ENCODE measurements at regions not wholly inside any gene's neighbourhood (a gene's known extent, or its start where the extent isn't known, plus 50 kb on each side); places are given as distances from the start of the nearest gene placed in this dataset.
A peak's percentile ranks its signal among the peaks of the same experiment; 100 is the strongest.

- TF ChIP-seq ZNF274 (IDR thresholded peaks at IDR 0.05; ENCODE audit: low read depth, low read length) = no peak
- no peak overlapping the region for H3K4me3 ChIP-seq (ENCODE audit: low read length)
These were observed 130.2 kb upstream of the SPEF2 start for GRCh38 chr5:35487233-35488025.

- H3K4me3 ChIP-seq (ENCODE audit: low read length) = no peak overlapping the region
- TF ChIP-seq ZNF274 (IDR thresholded peaks at IDR 0.05; ENCODE audit: low read depth, low read length) = no peak
These were observed 132.2 kb upstream of the SPEF2 start for GRCh38 chr5:35485487-35485886.

- no peak for TF ChIP-seq ZNF274 (IDR thresholded peaks at IDR 0.05; ENCODE audit: low read depth, low read length)
- no peak overlapping the region for H3K4me3 ChIP-seq (ENCODE audit: low read length)
These were observed 133.4 kb upstream of the SPEF2 start for GRCh38 chr5:35484241-35484640.

- TF ChIP-seq ZNF274 (IDR thresholded peaks at IDR 0.05; ENCODE audit: low read depth, low read length) = no peak
These were observed 133.9 kb upstream of the SPEF2 start for GRCh38 chr5:35483780-35484179.

GRCh38 chr5:35483191-35483590, 134.5 kb upstream of the SPEF2 start:
- no peak overlapping the region for H3K4me3 ChIP-seq (ENCODE audit: low read length)
- no peak for TF ChIP-seq ZNF274 (IDR thresholded peaks at IDR 0.05; ENCODE audit: low read depth, low read length)

More at GRCh38 chr5:35483780-35484179, 133.9 kb upstream of the SPEF2 start:
- H3K4me3 ChIP-seq (ENCODE audit: low read length) = no peak overlapping the region

- no peak overlapping the region for H3K4me3 ChIP-seq (ENCODE audit: low read length)
- TF ChIP-seq ZNF274 (IDR thresholded peaks at IDR 0.05; ENCODE audit: low read depth, low read length) = no peak
These were observed 135.4 kb upstream of the SPEF2 start for GRCh38 chr5:35482167-35482755.

- peak overlapping the region; percentile 26; the same call in 1 of the 2 replicates for H3K4me3 ChIP-seq (ENCODE audit: low read length)
- TF ChIP-seq ZNF274 (IDR thresholded peaks at IDR 0.05; ENCODE audit: low read depth, low read length) = no peak
These were observed 138.6 kb upstream of the SPEF2 start for GRCh38 chr5:35478856-35479682.

- TF ChIP-seq ZNF274 (IDR thresholded peaks at IDR 0.05; ENCODE audit: low read depth, low read length) = no peak
- H3K4me3 ChIP-seq (ENCODE audit: low read length) = no peak overlapping the region
These were observed 139.8 kb upstream of the SPEF2 start for GRCh38 chr5:35477911-35478310.

GRCh38 chr5:35477321-35477720, 140.3 kb upstream of the SPEF2 start:
- no peak for TF ChIP-seq ZNF274 (IDR thresholded peaks at IDR 0.05; ENCODE audit: low read depth, low read length)
- H3K4me3 ChIP-seq (ENCODE audit: low read length) = no peak overlapping the region

GRCh38 chr5:35476797-35477196, 140.9 kb upstream of the SPEF2 start:
- H3K4me3 ChIP-seq (ENCODE audit: low read length) = no peak overlapping the region
- no peak for TF ChIP-seq ZNF274 (IDR thresholded peaks at IDR 0.05; ENCODE audit: low read depth, low read length)

GRCh38 chr5:35476036-35476435, 141.6 kb upstream of the SPEF2 start:
- H3K4me3 ChIP-seq (ENCODE audit: low read length) = no peak overlapping the region
- no peak for TF ChIP-seq ZNF274 (IDR thresholded peaks at IDR 0.05; ENCODE audit: low read depth, low read length)

- no peak for TF ChIP-seq ZNF274 (IDR thresholded peaks at IDR 0.05; ENCODE audit: low read depth, low read length)
- no peak overlapping the region for H3K4me3 ChIP-seq (ENCODE audit: low read length)
These were observed 144.1 kb upstream of the SPEF2 start for GRCh38 chr5:35473589-35473988.

GRCh38 chr5:35470866-35471265, 146.8 kb upstream of the SPEF2 start:
- no peak for TF ChIP-seq ZNF274 (IDR thresholded peaks at IDR 0.05; ENCODE audit: low read depth, low read length)
- H3K4me3 ChIP-seq (ENCODE audit: low read length) = no peak overlapping the region

GRCh38 chr5:35468811-35469210, 148.9 kb upstream of the SPEF2 start:
- TF ChIP-seq ZNF274 (IDR thresholded peaks at IDR 0.05; ENCODE audit: low read depth, low read length) = no peak
- H3K4me3 ChIP-seq (ENCODE audit: low read length) = no peak overlapping the region

GRCh38 chr5:35466746-35467145, 150.9 kb upstream of the SPEF2 start:
- TF ChIP-seq ZNF274 (IDR thresholded peaks at IDR 0.05; ENCODE audit: low read depth, low read length) = no peak
- H3K4me3 ChIP-seq (ENCODE audit: low read length) = no peak overlapping the region
